GM18517 (cell line): ENCODE measurements at regions not wholly inside any gene's neighbourhood (a gene's known extent, or its start where the extent isn't known, plus 50 kb on each side); places are given as distances from the start of the nearest gene placed in this dataset.

Source experiments
- ATAC-seq: cut with Tn5 transposase; IDR thresholded peaks from one replicate; pipeline ENCODE4 v1.9.1; 2021; ENCODE audit warnings: mild to moderate bottlenecking, moderate library complexity; ENCODE audit not compliant: unreplicated experiment

DNA sequence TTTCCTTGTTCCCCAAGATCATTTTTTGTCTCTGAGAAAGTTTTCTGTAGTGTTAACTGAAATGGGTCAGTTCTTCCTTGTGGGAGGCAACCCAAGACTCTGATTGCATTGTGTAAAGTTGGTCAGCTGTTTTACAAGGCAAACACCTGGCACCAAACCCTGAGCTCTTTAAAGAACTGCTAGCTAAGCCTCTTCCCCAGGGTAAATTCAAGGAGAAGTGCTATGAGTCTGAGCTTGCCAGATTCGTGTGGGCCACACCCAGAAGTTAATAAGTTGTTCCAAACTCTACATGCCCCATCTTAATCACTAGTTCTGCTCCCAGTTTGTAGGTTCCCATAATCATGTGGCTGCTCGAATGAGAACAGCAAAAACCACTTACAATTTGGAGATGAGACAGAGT, 214.5 kb downstream of the BTG1 start:
- ATAC-seq = no peak

DNA sequence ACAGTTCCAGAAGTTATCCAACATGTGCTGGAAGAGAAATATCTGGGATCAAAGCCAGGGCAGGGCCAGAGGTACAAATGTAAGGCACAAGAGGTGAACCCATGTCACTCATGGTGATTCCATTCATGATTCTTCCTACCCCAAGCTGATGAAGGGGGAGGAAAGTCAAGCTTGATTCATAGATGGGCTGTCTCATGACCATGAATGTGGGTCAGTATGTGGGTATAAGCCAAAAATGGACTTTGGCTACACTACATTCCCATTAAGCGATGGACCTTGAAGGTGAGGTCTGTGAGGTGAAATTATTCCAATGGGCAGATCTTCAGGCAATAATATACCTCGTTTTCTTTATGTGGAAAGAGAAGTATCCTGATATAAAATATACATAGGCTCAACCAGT, 217.1 kb downstream of the BTG1 start:
- ATAC-seq = no peak

GRCh38 chr12:91926848-91927247, 218.8 kb downstream of the BTG1 start:
- ATAC-seq = no peak

DNA sequence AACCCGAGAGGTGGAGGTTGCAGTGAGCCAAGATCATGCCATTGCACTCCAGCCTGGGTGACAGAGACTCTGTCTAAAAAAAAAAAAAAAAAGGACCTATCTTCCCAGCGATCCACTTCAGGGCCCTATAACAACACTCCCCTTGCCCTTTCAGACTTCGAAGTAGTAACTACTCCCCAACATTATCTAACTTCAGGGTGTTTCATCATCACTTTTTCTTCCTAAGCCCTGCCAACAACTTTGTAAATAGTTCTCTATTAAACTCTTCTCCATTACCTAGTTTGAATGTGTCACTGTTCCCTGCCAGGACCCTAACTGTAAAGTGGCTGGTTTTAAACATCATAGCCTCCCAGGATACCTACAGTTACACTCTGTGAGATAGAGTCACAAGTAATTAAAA, 220.8 kb downstream of the BTG1 start:
- no peak for ATAC-seq

- no peak for ATAC-seq
These were observed 221.8 kb downstream of the BTG1 start for GRCh38 chr12:91923864-91924263.

DNA sequence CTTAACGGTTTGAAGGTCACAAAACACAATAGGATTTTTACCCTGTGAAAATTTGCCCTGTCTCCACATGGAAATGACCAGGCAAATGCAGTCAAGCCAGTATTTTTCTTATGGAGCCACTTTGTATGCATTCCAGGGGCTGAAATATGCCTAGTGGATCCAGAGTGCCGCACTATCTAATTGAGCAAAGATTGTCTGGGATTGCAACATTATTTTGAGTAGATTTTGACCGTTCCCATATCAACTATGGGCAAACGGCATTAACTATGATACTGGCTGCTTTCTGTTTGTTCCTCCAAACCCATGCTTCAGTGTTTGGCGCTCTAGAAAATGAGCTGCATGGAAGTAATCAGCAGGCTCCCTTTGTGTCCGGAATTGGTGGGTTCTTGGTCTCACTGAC, 223.0 kb downstream of the BTG1 start:
- ATAC-seq = no peak

GRCh38 chr12:91922139-91922538, 223.5 kb downstream of the BTG1 start:
- no peak for ATAC-seq

DNA sequence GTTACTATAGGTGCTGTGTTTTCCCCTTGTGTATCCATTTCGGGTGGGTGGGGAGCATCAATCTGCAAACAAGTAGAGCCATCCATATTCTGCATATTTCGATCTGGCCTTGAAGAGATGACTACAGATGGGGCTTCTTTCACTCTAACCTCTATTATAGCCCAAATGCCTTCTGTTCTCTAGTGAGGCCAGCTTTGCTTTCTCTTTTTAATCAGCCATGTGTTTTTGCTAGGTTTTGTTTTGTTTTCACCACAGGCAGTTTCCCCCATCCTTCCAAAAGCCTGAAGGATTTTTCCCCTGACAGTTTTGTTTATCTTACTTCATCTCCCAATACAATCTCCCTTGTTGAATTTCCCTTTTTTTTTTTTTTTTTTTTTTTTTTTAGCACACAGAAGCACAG, 224.1 kb downstream of the BTG1 start:
- ATAC-seq = no peak

- ATAC-seq = no peak
These were observed 224.9 kb downstream of the BTG1 start for GRCh38 chr12:91920741-91921140.

GRCh38 chr12:91920276-91920675, 225.4 kb downstream of the BTG1 start:
- ATAC-seq = no peak

DNA sequence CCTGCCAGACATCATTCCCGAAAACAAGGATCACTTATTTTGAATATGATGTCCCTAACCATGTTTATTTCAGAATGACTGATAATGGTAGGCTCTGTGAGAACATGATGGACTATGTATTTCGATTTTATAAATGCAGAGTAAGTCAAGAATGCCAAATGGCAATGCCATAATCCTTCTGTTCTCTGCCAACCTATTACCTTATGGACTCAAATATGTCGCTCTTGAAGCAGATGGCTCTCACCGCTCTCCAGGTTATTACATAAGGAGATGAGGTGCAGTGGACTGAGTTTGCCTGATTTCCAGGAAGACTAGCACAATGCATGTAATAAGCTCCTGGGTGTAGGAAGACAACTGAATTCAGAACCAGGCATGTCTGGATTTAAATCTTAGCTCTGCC, 227.2 kb downstream of the BTG1 start:
- no peak for ATAC-seq

DNA sequence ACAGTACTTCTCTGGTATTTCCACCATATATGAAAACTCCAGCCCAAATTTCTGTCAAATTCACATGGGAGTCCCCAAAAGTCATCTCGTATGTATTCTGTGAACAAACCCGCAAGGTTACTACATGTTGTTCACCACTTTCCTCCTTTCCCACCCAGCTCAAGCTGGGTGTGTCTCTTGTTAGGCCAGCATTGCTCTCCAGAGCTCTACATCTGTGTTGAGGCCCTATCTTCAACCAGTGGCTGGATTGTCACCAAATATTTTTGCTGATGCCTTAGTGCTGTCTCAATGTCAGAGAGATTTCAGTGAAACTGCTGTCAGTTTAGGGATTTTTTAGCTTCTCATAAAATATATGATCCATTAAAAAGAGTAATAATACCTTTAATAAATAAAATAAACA, 230.9 kb downstream of the BTG1 start:
- ATAC-seq = no peak

DNA sequence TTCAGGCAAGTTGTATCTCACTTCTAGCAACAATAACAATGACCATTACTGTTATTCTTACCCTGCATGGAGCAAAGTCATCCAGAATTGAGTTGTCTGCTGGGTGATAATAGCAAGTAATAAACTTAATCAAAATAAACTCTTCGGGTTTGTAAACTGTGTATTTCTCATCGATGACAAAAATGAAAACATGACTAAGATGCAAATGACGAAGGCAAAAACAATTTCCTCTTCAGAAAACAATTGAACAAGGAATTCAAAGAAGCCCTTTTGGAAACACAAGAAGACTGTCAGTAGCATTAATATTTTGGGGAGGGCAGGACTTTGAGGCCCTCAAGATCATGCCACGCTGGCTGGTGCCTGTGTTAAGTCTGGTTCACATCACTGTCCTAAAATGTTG, 232.0 kb downstream of the BTG1 start:
- ATAC-seq = no peak

- ATAC-seq = no peak
These were observed 232.5 kb downstream of the BTG1 start for GRCh38 chr12:91913124-91913523.

DNA sequence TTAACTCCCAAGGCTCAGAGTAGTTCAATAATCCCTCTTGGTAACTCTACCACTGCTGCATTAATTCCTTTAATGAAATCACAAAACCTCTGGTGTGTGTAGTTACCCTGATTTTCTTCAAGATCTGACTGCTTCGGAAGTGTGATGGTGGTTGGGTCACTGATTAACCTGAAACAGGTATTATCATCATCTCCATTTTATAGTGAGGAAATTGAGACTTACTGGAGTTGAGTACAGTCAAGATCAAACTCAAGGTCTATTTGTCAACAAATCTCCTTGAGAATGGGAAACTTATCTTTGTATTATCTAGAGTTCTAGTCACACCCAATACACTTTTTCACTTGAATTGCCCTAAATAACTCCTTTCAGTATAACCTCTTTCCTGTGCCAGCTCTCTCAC, 233.5 kb downstream of the BTG1 start:
- ATAC-seq = no peak

DNA sequence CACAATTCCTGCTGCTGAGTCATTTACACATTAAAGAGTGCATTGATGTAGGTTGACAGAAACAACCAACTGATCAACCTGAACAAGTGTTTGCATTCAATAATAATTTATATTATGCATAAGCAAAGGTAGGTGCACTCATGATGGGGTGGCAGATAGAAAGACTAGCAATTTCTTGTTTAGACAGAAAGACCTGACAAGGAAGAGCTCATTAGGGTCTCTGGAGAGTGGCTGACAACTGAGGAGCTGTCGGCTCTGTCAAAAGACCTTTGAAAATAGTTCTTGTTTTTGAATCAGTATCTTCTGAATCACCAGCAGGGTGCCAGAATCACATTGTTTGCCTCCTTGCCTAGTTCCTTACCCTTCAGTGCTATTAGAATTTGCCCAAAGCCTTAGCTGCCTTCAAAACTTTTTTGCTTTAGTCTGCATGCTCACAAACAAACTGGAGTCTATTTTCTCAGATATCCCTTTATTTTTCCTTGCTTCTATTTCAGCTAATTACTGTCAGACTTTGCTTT, 234.7 kb downstream of the BTG1 start:
- ATAC-seq = no peak

GRCh38 chr12:91902860-91903683, 242.6 kb downstream of the BTG1 start:
- no peak for ATAC-seq

- no peak for ATAC-seq
These were observed 244.1 kb downstream of the BTG1 start for GRCh38 chr12:91901381-91902074.

GRCh38 chr12:91900971-91901370, 244.7 kb downstream of the BTG1 start:
- ATAC-seq = no peak

- no peak for ATAC-seq
These were observed 246.6 kb downstream of the BTG1 start for GRCh38 chr12:91899056-91899455.

GRCh38 chr12:91897025-91897515, 248.6 kb downstream of the BTG1 start:
- no peak for ATAC-seq
